Activated T-helper 17 cell treated with anti-CD3 and anti-CD28 coated beads, Interleukin-2, amount 50 U/mL, for 72 hours (primary cell): ENCODE measurements at regions not wholly inside any gene's neighbourhood (a gene's known extent, or its start where the extent isn't known, plus 50 kb on each side); places are given as distances from the start of the nearest gene placed in this dataset.
"Not testable (repeated sequence)": the region's sequence is repeated elsewhere in the genome, so short reads cannot be mapped to it uniquely, and the experiment has no call there.

Experiments used
- ATAC-seq: fragments of 150-1000 bp; cut with Tn5 transposase; replicated peaks from 2 replicates; pipeline ENCODE4 v1.10.0; 2021; ENCODE audit warnings: mild to moderate bottlenecking, moderate library complexity
- H3K27ac Mint-ChIP-seq: one replicate; pipeline ENCODE4 v1.8.0; 2022; ENCODE audit warnings: mixed read lengths
- H3K27me3 Mint-ChIP-seq: one replicate; pipeline ENCODE4 v1.8.0; 2022; ENCODE audit warnings: mixed read lengths
- H3K36me3 Mint-ChIP-seq: one replicate; pipeline ENCODE4 v1.8.0; 2022; ENCODE audit warnings: low read depth, mild to moderate bottlenecking, mixed read lengths
- H3K4me1 Mint-ChIP-seq: one replicate; pipeline ENCODE4 v1.8.0; 2022; ENCODE audit warnings: mixed read lengths
- H3K4me3 Mint-ChIP-seq: one replicate; pipeline ENCODE4 v1.8.0; 2022; ENCODE audit warnings: mild to moderate bottlenecking, mixed read lengths
- H3K9me3 Mint-ChIP-seq: one replicate; pipeline ENCODE4 v1.8.0; 2022; ENCODE audit warnings: mixed read lengths

- no peak for ATAC-seq
- Mint-ChIP-seq H3K27ac (no peak overlapping the region), H3K9me3 (no peaks in the 10 kb centered on the region), H3K4me1 (no peaks in the 10 kb centered on the region), H3K4me3 (no peak overlapping the region), H3K36me3 (no peaks in the 10 kb centered on the region), H3K27me3 (peaks cover 10% of the 10 kb centered on the region)
These were observed 263.8 kb upstream of the ATP10A start for GRCh38 chr15:26126819-26127387.

GRCh38 chr15:26126070-26126469 is 262.9 kb upstream of the ATP10A start:
- no peaks in the 10 kb centered on the region for H3K36me3 Mint-ChIP-seq
- ATAC-seq, result no peak
- no peak overlapping the region for H3K4me3 Mint-ChIP-seq
- H3K9me3 Mint-ChIP-seq, result no peaks in the 10 kb centered on the region
- no peak overlapping the region for H3K27ac Mint-ChIP-seq
- H3K4me1 Mint-ChIP-seq, result no peaks in the 10 kb centered on the region
- peaks cover 6% of the 10 kb centered on the region for H3K27me3 Mint-ChIP-seq

GRCh38 chr15:26125664-26126063 is 262.5 kb upstream of the ATP10A start:
- H3K36me3 Mint-ChIP-seq, result no peaks in the 10 kb centered on the region
- peaks cover 6% of the 10 kb centered on the region for H3K27me3 Mint-ChIP-seq
- no peaks in the 10 kb centered on the region for H3K9me3 Mint-ChIP-seq
- H3K4me1 Mint-ChIP-seq, result no peaks in the 10 kb centered on the region
- ATAC-seq, result no peak
- no peak overlapping the region for H3K4me3 Mint-ChIP-seq
- no peak overlapping the region for H3K27ac Mint-ChIP-seq

- Mint-ChIP-seq H3K36me3 (no peaks in the 10 kb centered on the region), H3K4me1 (no peaks in the 10 kb centered on the region), H3K27ac (no peak overlapping the region), H3K9me3 (no peaks in the 10 kb centered on the region), H3K27me3 (no peaks in the 10 kb centered on the region), H3K4me3 (no peak overlapping the region)
- no peak for ATAC-seq
These were observed 256.2 kb upstream of the ATP10A start for GRCh38 chr15:26119322-26119721.

GRCh38 chr15:26115229-26115943 is 252.3 kb upstream of the ATP10A start:
- Mint-ChIP-seq H3K4me1 (no peaks in the 10 kb centered on the region), H3K4me3 (no peak overlapping the region), H3K9me3 (no peaks in the 10 kb centered on the region), H3K27me3 (no peaks in the 10 kb centered on the region), H3K27ac (no peak overlapping the region), H3K36me3 (no peaks in the 10 kb centered on the region)
- ATAC-seq, result no peak

GRCh38 chr15:26114128-26114527 is 251.0 kb upstream of the ATP10A start:
- ATAC-seq, H3K4me3 Mint-ChIP-seq, H3K27ac Mint-ChIP-seq, H3K9me3 Mint-ChIP-seq, H3K36me3 Mint-ChIP-seq, H3K27me3 Mint-ChIP-seq, H3K4me1 Mint-ChIP-seq: not testable (repeated sequence)

GRCh38 chr15:26113296-26113695 is 250.2 kb upstream of the ATP10A start:
- Mint-ChIP-seq H3K36me3 (no peaks in the 10 kb centered on the region), H3K27me3 (no peaks in the 10 kb centered on the region), H3K4me1 (no peaks in the 10 kb centered on the region), H3K9me3 (no peaks in the 10 kb centered on the region), H3K4me3 (no peak overlapping the region), H3K27ac (no peak overlapping the region)
- ATAC-seq, result no peak

GRCh38 chr15:26109203-26109602 is 246.1 kb upstream of the ATP10A start:
- ATAC-seq, result no peak
- no peak overlapping the region for H3K4me3 Mint-ChIP-seq
- no peaks in the 10 kb centered on the region for H3K27me3 Mint-ChIP-seq
- no peak overlapping the region for H3K27ac Mint-ChIP-seq
- no peaks in the 10 kb centered on the region for H3K9me3 Mint-ChIP-seq
- no peaks in the 10 kb centered on the region for H3K4me1 Mint-ChIP-seq
- no peaks in the 10 kb centered on the region for H3K36me3 Mint-ChIP-seq

- H3K27ac Mint-ChIP-seq, result no peak overlapping the region
- no peaks in the 10 kb centered on the region for H3K36me3 Mint-ChIP-seq
These were observed 243.4 kb upstream of the ATP10A start for GRCh38 chr15:26106556-26106955.

GRCh38 chr15:26103002-26103404 is 239.9 kb upstream of the ATP10A start:
- Mint-ChIP-seq H3K36me3 (no peaks in the 10 kb centered on the region), H3K27ac (no peak overlapping the region), H3K4me1 (peaks cover 5% of the 10 kb centered on the region), H3K9me3 (no peaks in the 10 kb centered on the region), H3K27me3 (peaks cover 10% of the 10 kb centered on the region), H3K4me3 (no peak overlapping the region)
- no peak for ATAC-seq

More at GRCh38 chr15:26106556-26106955, 243.4 kb upstream of the ATP10A start:
- no peak for ATAC-seq
- Mint-ChIP-seq H3K4me3 (no peak overlapping the region), H3K4me1 (peaks cover 5% of the 10 kb centered on the region), H3K27me3 (peaks cover 7% of the 10 kb centered on the region), H3K9me3 (no peaks in the 10 kb centered on the region)

GRCh38 chr15:26102365-26102764 is 239.2 kb upstream of the ATP10A start:
- Mint-ChIP-seq H3K9me3 (no peaks in the 10 kb centered on the region), H3K4me3 (no peak overlapping the region), H3K27ac (no peak overlapping the region), H3K4me1 (peaks cover 5% of the 10 kb centered on the region), H3K36me3 (no peaks in the 10 kb centered on the region), H3K27me3 (peaks cover 10% of the 10 kb centered on the region)
- ATAC-seq, result no peak

GRCh38 chr15:26101443-26101842 is 238.3 kb upstream of the ATP10A start:
- no peaks in the 10 kb centered on the region for H3K9me3 Mint-ChIP-seq
- ATAC-seq, result no peak
- H3K27ac Mint-ChIP-seq, result no peak overlapping the region
- no peaks in the 10 kb centered on the region for H3K36me3 Mint-ChIP-seq
- H3K27me3 Mint-ChIP-seq, result peaks cover 15% of the 10 kb centered on the region
- H3K4me3 Mint-ChIP-seq, result no peak overlapping the region
- peaks cover 5% of the 10 kb centered on the region for H3K4me1 Mint-ChIP-seq

- no peak for ATAC-seq
- no peak overlapping the region for H3K27ac Mint-ChIP-seq
- H3K4me1 Mint-ChIP-seq, result peaks cover 5% of the 10 kb centered on the region
- H3K4me3 Mint-ChIP-seq, result no peak overlapping the region
- no peaks in the 10 kb centered on the region for H3K36me3 Mint-ChIP-seq
- no peaks in the 10 kb centered on the region for H3K9me3 Mint-ChIP-seq
- H3K27me3 Mint-ChIP-seq, result peaks cover 24% of the 10 kb centered on the region
These were observed 235.7 kb upstream of the ATP10A start for GRCh38 chr15:26098801-26099200.

- Mint-ChIP-seq H3K27me3 (peaks cover 23% of the 10 kb centered on the region), H3K36me3 (no peaks in the 10 kb centered on the region), H3K9me3 (no peaks in the 10 kb centered on the region), H3K4me3 (no peak overlapping the region), H3K27ac (no peak overlapping the region), H3K4me1 (no peaks in the 10 kb centered on the region)
- no peak for ATAC-seq
These were observed 234.1 kb upstream of the ATP10A start for GRCh38 chr15:26097216-26097615.

GRCh38 chr15:26096581-26096980 is 233.5 kb upstream of the ATP10A start:
- Mint-ChIP-seq H3K9me3 (no peaks in the 10 kb centered on the region), H3K4me1 (no peaks in the 10 kb centered on the region), H3K4me3 (no peak overlapping the region), H3K27ac (no peak overlapping the region), H3K27me3 (peaks cover 21% of the 10 kb centered on the region), H3K36me3 (no peaks in the 10 kb centered on the region)
- ATAC-seq, result no peak
